ENCODE measurements at regions not wholly inside any gene's neighbourhood (a gene's known extent, or its start where the extent isn't known, plus 50 kb on each side); places are given as distances from the start of the nearest gene placed in this dataset.

GRCh38 chr2:118616432-118616831, 231.0 kb downstream of the EN1 start:
- TF ChIP-seq ELF1 (IDR thresholded peaks at IDR 0.05) (no peak), REST (IDR thresholded peaks at IDR 0.05; ENCODE audit: low read depth, low read length) (no peak), RFX5 (IDR thresholded peaks at IDR 0.05; ENCODE audit: low read length) (no peak)
